ENCODE measurements at regions not wholly inside any gene's neighbourhood (a gene's known extent, or its start where the extent isn't known, plus 50 kb on each side); places are given as distances from the start of the nearest gene placed in this dataset.

GRCh38 chr1:5645929-5646328 lies 346.3 kb downstream of the NPHP4 start (continued):
- TF ChIP-seq ZBTB33 (IDR thresholded peaks at IDR 0.05), result no peak

GRCh38 chr1:5645135-5645399 lies 347.2 kb downstream of the NPHP4 start:
- Histone ChIP-seq H3K4me1 (ENCODE audit: control insufficient read depth in 4 of 4, insufficient read depth in 4 of 4, low read length in 3 of 4) (no peaks in the 10 kb centered on the region), H3K9ac (ENCODE audit: low read depth in 1 of 2, low read length in 2 of 2) (no peak overlapping the region), H3K27ac (ENCODE audit: low read depth in 1 of 2, low read length in 2 of 2) (no peak overlapping the region), H3K27me3 (ENCODE audit: control insufficient read depth in 4 of 4, insufficient read depth in 4 of 4, low read length in 3 of 4) (no peaks in the 10 kb centered on the region), H3K4me3 (ENCODE audit: low read depth in 1 of 3, low read length in 3 of 3) (no peak overlapping the region), H3K36me3 (ENCODE audit: control insufficient read depth in 4 of 4, insufficient read depth in 3 of 4, low read depth in 1 of 4, low read length in 3 of 4) (no peaks in the 10 kb centered on the region), H3K9me3 (ENCODE audit: control insufficient read depth in 4 of 4, low read length in 3 of 4) (peaks cover 5 to 10% (median 7%) of the 10 kb centered on the region in 4 donors)
- no peak for TF ChIP-seq FOXA2 (IDR thresholded peaks at IDR 0.05)
- TF ChIP-seq ZBTB33 (IDR thresholded peaks at IDR 0.05), result no peak
- TF ChIP-seq EGR1 (IDR thresholded peaks at IDR 0.05; ENCODE audit: low read depth in 2 of 2), result no peak
- no peak for TF ChIP-seq RXRA (IDR thresholded peaks at IDR 0.05)
- TF ChIP-seq JUND (IDR thresholded peaks at IDR 0.05), result no peak
- TF ChIP-seq SP1 (IDR thresholded peaks at IDR 0.05), result no peak
- no peak for TF ChIP-seq REST (IDR thresholded peaks at IDR 0.05)
- no peak for TF ChIP-seq CTCF (IDR thresholded peaks at IDR 0.05; ENCODE audit: low read depth, low read length, missing input control)
- TF ChIP-seq HNF4A (conservative IDR thresholded peaks at IDR 0.05), result no peak
- no peak for TF ChIP-seq RAD21 (IDR thresholded peaks at IDR 0.05)
- no peak for TF ChIP-seq TAF1 (conservative IDR thresholded peaks at IDR 0.05)
- no peak for TF ChIP-seq NR2F2 (IDR thresholded peaks at IDR 0.05)
- TF ChIP-seq HNF4G (IDR thresholded peaks at IDR 0.05), result no peak
- no peak for TF ChIP-seq MAX (IDR thresholded peaks at IDR 0.05)
- no peak for TF ChIP-seq GABPA (IDR thresholded peaks at IDR 0.05 in 1 of 2, conservative IDR thresholded peaks at IDR 0.05 in 1 of 2)
- no peak for TF ChIP-seq FOXA1 (IDR thresholded peaks at IDR 0.05)
- no peak for TF ChIP-seq ATF3 (IDR thresholded peaks at IDR 0.05)
- DNase-seq (ENCODE audit: low spot score), result no peak
- 63% methylated on average over 5 of the region's 5 CpGs for WGBS
